Mucosa of stomach (tissue), 1 donor: ENCODE measurements at regions not wholly inside any gene's neighbourhood (a gene's known extent, or its start where the extent isn't known, plus 50 kb on each side); places are given as distances from the start of the nearest gene placed in this dataset.

ENCODE experiments used
- H3K27me3 ChIP-seq: one replicate; pipeline ENCODE4 v1.7.0; 2013; ENCODE audit warnings: mild to moderate bottlenecking, low read length; ENCODE audit not compliant: control insufficient read depth, insufficient read depth
- H3K36me3 ChIP-seq: one replicate; pipeline ENCODE4 v1.7.0; 2013; ENCODE audit warnings: low read length; ENCODE audit not compliant: control insufficient read depth, insufficient read depth
- H3K4me1 ChIP-seq: one replicate; pipeline ENCODE4 v1.7.0; 2013; ENCODE audit warnings: mild to moderate bottlenecking, low read length; ENCODE audit not compliant: control insufficient read depth, insufficient read depth
- H3K4me3 ChIP-seq: one replicate; pipeline ENCODE4 v1.7.0; 2013; ENCODE audit warnings: low read length
- H3K9ac ChIP-seq: one replicate; pipeline ENCODE4 v1.7.0; 2013; ENCODE audit warnings: mild to moderate bottlenecking, low read length, moderate library complexity
- H3K9me3 ChIP-seq: one replicate; pipeline ENCODE4 v1.7.0; 2013; ENCODE audit warnings: mild to moderate bottlenecking, low read length, moderate library complexity; ENCODE audit not compliant: control insufficient read depth
- donor health status: Pancreatic carcinoma.

DNA sequence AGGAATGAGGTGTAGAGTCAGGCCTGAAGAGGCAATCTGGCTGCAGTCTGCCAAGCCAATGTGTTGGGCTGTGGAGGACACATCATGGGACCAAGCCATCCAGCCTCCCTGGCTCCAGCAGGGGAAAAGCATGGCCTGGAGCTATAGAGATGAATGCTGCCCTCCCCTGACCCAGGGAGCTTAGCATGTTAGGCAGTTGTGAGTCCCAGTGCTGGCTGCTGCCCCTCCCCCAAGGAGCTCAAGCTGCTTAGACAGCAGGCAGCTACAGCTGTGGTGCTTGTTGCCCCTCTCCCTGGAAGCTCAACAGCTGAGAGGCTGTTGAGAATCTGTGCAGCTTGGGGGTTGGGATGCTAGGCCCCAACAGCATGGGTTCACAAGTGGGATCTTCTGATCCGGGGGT lies 85.6 kb upstream of the DNAJC19 start:
- no peaks in the 10 kb centered on the region for H3K4me1 ChIP-seq
- H3K27me3 ChIP-seq = no peaks in the 10 kb centered on the region
- no peaks in the 10 kb centered on the region for H3K36me3 ChIP-seq
- H3K9ac ChIP-seq = no peak overlapping the region
- H3K9me3 ChIP-seq = no peaks in the 10 kb centered on the region
- H3K4me3 ChIP-seq = no peak overlapping the region

DNA sequence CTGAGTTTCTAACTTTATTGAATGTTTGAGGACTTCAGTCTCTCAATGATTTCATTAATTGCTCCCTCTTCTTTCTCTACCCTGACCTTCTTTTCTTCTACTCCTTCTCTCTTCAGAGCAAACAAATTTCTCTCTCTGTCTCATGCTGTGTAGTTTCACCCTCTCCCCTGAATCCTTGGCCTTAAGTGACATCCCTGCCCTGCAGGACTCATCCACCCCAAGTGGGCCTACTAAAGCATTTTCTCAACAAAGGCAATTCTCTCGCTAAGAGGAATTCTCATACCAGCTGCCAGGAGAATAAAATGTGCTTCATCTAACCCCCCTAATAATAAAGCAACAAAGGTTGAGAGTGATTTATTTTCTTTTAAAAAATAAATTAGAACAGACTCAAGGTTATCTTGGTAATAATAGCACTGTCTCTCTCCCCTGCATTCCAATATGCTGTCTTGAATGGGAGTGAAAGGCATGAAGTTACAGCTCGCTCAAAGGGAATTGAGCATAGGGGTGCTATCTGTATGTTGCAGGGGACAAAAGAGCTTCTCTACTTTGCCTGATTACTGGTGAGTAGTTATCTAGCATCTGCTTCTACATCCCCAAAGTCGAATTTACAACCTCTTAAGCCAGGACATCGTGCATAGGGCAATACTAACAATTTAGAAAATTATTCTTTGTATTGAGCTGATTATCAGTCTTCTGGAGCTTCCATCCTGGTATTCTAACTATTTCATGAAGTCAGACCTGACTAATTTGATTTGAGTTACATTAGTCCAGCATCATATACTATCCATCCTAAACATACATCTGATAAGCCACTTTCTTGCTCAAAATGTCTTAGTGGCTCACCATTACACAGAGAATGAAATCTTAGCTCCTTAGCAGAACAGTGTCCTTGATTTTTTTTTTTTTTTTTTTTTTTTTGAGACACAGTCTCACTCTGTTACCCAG lies 76.9 kb upstream of the DNAJC19 start:
- H3K36me3 ChIP-seq = no peaks in the 10 kb centered on the region
- H3K9me3 ChIP-seq = no peaks in the 10 kb centered on the region
- H3K27me3 ChIP-seq = no peaks in the 10 kb centered on the region
- no peak overlapping the region for H3K4me3 ChIP-seq
- H3K4me1 ChIP-seq = no peaks in the 10 kb centered on the region
- no peak overlapping the region for H3K9ac ChIP-seq

DNA sequence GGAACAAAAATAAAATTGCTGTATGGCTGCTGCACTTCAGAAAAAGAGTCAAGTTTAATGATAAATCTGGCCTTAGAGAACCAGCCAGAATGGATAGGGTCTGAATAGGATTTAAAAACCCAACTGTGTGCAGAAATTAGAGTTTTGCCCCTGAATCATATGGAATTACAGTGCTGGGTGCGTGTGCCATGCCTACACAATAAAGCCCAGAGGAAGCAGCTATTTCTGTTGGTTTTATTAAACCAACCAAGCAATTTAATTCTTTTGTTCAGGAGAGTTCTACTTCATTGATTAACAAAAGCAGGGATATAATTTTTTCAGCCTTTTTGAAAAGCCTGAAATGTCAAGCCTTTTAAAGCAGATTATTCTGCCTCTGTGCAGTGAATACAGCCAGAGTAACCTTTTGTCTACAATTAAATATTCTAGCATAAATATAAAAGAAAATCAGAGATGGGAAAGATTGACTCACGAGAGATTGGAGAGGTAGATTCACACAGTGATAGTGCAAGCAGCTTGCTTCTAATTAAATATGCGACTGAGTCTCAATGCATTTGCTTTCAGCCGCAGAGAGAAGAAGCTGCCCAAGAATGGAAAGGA lies 66.7 kb upstream of the DNAJC19 start:
- Histone ChIP-seq H3K27me3 (no peaks in the 10 kb centered on the region), H3K9ac (no peak overlapping the region), H3K36me3 (no peaks in the 10 kb centered on the region), H3K9me3 (no peaks in the 10 kb centered on the region), H3K4me3 (no peak overlapping the region), H3K4me1 (no peaks in the 10 kb centered on the region)

DNA sequence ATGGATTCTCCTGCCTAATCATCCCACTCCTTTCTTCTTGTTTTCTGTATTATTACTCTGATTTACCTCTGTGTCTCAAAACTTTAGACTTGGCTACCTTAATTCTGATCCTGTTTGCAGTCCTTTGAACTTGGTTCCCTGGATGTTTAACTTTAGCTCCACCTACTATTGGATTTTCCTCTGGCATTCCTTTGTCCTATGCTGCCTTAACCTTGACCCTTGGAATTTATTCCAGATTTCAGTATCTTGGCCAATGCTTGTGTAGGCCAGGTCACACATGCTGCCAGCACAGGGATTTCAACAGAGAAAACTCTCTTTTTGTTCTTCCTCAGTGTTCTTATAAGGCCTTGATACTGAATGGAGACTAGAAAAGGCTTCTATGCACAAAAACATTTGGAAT lies 65.0 kb upstream of the DNAJC19 start:
- Histone ChIP-seq H3K9me3 (no peaks in the 10 kb centered on the region), H3K4me1 (no peaks in the 10 kb centered on the region)

DNA sequence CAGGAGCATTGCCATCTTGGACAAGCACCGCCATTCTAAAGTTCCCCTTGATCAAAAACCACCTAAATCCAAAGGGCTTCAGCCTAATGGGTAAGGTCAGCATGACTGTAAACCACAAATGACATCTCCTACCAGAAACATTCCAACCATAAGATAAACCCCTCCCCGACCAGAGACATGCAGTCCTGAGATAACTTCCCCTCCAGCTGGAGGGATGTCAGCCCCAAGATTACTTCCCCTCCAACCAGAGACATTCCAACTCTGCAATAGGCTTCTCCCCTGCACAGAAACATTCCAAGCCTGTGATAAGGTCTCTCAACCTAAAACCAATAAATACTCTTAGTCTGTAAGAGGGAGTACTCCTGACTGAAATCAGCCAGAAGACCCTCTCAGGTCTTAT lies 62.7 kb upstream of the DNAJC19 start:
- H3K9ac ChIP-seq = no peak overlapping the region
- H3K4me3 ChIP-seq = no peak overlapping the region
- no peaks in the 10 kb centered on the region for H3K9me3 ChIP-seq
- H3K4me1 ChIP-seq = no peaks in the 10 kb centered on the region
- no peaks in the 10 kb centered on the region for H3K27me3 ChIP-seq
- H3K36me3 ChIP-seq = no peaks in the 10 kb centered on the region

More for the DNA sequence above, 65.0 kb upstream of the DNAJC19 start:
- H3K4me3 ChIP-seq = no peak overlapping the region
- H3K9ac ChIP-seq = no peak overlapping the region
- no peaks in the 10 kb centered on the region for H3K36me3 ChIP-seq
- no peaks in the 10 kb centered on the region for H3K27me3 ChIP-seq

DNA sequence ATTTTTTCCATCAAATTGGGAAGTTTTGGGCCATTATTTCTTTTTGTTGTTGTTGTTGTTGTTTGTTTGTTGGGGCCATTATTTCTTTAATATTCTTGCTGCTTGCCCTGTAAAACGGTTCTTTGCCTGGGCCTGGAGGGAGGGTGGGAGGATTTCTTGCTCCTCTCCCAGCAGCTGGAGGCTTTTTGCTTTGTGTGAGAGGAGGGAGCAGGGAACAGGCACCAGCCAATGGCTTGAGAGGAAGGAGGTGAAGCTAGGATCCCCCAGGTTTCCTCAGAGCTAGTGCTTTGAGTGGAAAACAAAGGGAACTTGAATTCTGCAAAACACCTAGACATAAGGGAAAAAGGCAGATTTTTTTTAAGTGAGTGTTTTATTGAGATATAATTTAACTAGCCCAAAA lies 61.2 kb upstream of the DNAJC19 start:
- H3K27me3 ChIP-seq = no peaks in the 10 kb centered on the region
- H3K4me3 ChIP-seq = no peak overlapping the region
- no peaks in the 10 kb centered on the region for H3K9me3 ChIP-seq
- no peak overlapping the region for H3K9ac ChIP-seq
- H3K4me1 ChIP-seq = no peaks in the 10 kb centered on the region
- H3K36me3 ChIP-seq = no peaks in the 10 kb centered on the region

DNA sequence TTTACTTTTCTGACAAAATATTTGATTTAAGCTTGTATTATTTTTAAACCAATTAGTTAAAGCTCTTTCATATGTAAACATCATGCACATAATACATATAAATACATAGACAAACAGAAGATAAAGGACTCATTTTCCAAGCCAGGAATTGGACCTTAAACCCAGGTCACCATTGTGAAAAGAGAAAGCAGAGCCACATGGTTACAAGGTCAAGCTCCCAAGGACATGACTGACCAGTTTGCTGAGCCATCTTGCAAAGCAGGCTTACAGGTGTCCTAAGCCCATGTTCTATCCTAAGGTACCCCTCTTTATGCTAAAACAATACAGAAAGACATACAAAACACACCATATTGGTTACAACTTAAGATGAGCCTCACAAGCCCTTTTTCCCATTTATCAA lies 50.5 kb upstream of the DNAJC19 start:
- Histone ChIP-seq H3K9ac (no peak overlapping the region), H3K36me3 (no peaks in the 10 kb centered on the region), H3K27me3 (no peaks in the 10 kb centered on the region), H3K9me3 (no peaks in the 10 kb centered on the region), H3K4me3 (no peak overlapping the region), H3K4me1 (no peaks in the 10 kb centered on the region)
